HG02610 (cell line): ENCODE measurements at regions not wholly inside any gene's neighbourhood (a gene's known extent, or its start where the extent isn't known, plus 50 kb on each side); places are given as distances from the start of the nearest gene placed in this dataset.

Experiments used
- ATAC-seq: cut with Tn5 transposase; IDR thresholded peaks from one replicate; pipeline ENCODE4 v1.9.1; 2021; ENCODE audit warnings: mild to moderate bottlenecking, moderate library complexity; ENCODE audit not compliant: unreplicated experiment

DNA sequence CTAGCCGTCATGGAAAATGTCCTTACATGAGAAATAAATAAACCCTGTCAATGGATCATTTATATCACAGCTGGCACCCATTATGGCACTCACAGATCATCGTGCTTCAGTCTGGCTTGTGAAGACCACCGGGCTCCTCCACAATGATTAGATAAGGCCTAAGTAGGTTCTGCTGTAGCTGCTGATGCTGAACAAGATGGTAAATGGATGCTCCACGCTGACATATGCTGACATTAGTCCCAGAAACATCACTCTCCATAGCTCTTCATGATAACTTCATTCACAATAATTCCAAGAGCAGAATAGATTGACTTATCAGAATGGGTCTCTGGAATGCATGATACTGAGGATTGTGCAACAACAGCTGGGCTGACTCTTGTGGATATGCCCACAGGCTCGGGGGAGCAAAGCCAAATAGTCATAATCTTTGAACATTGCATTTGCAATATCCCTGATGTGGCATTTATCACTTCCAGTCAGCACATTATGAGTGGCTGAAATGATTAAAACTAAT, 63.8 kb upstream of the RXFP2 start:
- ATAC-seq: no peak

DNA sequence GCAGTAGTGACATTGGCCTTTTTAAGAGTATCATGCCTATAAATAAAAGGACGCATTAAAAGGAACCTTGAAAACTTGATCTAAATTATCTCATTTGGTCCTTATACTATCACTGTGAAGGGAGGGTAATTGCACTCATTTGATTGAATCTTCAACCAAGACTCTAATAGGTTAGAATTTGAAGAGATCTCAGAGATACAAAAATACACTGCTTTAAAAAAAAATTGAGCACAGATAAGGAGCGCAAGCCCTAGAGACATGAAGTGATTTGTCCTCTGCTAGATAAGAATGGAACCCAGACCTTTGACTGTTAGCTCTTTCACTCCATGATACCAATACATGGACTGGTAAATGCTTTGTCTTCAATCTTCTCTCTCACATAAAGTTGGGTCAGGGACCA, 58.2 kb upstream of the RXFP2 start:
- ATAC-seq: no peak

DNA sequence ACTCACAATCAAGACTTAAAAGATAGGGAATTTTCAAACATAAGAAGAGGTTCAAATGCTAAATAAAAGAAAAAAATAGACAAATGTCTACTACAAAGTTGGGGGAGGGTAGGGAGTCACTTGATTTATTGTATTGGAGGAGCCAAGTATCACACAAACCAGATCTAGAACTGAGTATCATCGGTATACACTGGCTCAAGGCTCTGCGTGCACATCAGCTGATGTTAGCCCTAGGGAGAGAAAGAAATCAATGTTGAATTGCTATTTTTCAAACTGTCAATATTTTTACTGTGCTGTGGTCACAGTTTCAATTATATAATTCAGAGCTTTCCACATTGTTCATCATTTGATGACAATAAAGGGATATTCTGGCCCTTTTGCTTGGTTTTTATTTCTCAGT, 54.9 kb upstream of the RXFP2 start:
- ATAC-seq: no peak

DNA sequence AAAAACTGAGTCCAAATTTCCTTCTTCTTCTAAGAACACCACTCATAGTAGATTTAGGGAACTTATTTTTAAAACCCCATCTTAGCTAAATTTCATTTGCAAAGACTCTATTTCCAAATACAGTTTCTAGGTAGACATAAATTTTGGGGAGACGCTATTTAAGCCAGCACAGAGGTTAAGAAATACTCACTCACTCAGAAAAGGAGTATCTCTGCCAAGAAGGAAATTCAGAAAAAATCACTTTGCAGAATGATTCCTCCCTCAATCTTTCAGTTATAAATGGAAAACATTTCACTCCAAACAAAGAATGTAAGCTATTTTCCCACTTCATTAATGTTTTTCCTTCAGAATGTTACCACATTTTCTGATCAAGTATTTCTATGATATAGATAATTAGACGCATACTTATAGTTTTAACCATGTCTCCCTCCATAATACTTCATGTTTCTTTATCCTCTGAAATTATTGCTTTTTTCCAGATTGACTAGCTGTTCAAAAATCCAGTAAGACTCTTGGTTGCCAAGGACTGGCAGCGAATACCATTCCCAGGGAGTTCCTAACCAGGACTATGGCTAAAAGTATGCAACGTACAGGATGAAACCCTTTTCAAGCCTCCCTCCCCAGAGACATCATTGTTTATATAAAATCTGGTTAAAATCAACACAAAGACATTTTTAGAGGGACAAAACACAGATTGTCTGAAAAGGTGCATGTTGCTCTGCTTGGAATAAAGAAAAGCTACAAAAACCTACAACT, 52.5 kb upstream of the RXFP2 start:
- no peak for ATAC-seq
